BLaER1 (cell line): ENCODE measurements at regions not wholly inside any gene's neighbourhood (a gene's known extent, or its start where the extent isn't known, plus 50 kb on each side); places are given as distances from the start of the nearest gene placed in this dataset.

Experiments used
- H3K27ac ChIP-seq: shearing (Covaris generic); formaldehyde crosslinking; 2 replicates; pipeline ENCODE4 v1.8.1; 2022
- H3K27me3 ChIP-seq: shearing (Covaris generic); formaldehyde crosslinking; 2 replicates; pipeline ENCODE4 v1.8.1; 2022
- H3K36me3 ChIP-seq: shearing (Covaris generic); formaldehyde crosslinking; 2 replicates; pipeline ENCODE4 v1.8.1; 2022
- H3K4me1 ChIP-seq: shearing (Covaris generic); formaldehyde crosslinking; 2 replicates; pipeline ENCODE4 v1.8.1; 2022
- H3K4me2 ChIP-seq: shearing (Covaris generic); formaldehyde crosslinking; 2 replicates; pipeline ENCODE4 v1.8.1; 2022
- H3K4me3 ChIP-seq: shearing (Covaris generic); formaldehyde crosslinking; 2 replicates; pipeline ENCODE4 v1.8.1; 2022
- H3K9ac ChIP-seq: shearing (Covaris generic); formaldehyde crosslinking; 2 replicates; pipeline ENCODE4 v1.8.1; 2022
- H3K9me3 ChIP-seq: shearing (Covaris generic); formaldehyde crosslinking; 2 replicates; pipeline ENCODE4 v1.8.1; 2022
- H4K20me1 ChIP-seq: shearing (Covaris generic); formaldehyde crosslinking; 2 replicates; pipeline ENCODE4 v1.8.1; 2022
- Cebpa-rat ChIP-seq: shearing (Covaris generic); IDR thresholded peaks from 2 replicates; pipeline ENCODE4 v1.8.1; 2022

GRCh38 chr2:238703436-238703835 lies 144.4 kb upstream of the TWIST2 start:
- H3K27me3 ChIP-seq = no peaks in the 10 kb centered on the region
- H4K20me1 ChIP-seq = no peaks in the 10 kb centered on the region
- no peak overlapping the region for H3K4me3 ChIP-seq
- no peak overlapping the region for H3K9ac ChIP-seq
- peaks cover 39% of the 10 kb centered on the region for H3K4me1 ChIP-seq
- H3K9me3 ChIP-seq = peaks cover 13% of the 10 kb centered on the region
- no peaks in the 10 kb centered on the region for H3K36me3 ChIP-seq
- no peak overlapping the region for H3K4me2 ChIP-seq
- H3K27ac ChIP-seq = no peak overlapping the region
- no peak for TF ChIP-seq Cebpa-rat

GRCh38 chr2:238704471-238705225 lies 143.2 kb upstream of the TWIST2 start:
- H3K27ac ChIP-seq = no peak overlapping the region
- TF ChIP-seq Cebpa-rat = no peak

GRCh38 chr2:238706163-238706562 lies 141.7 kb upstream of the TWIST2 start:
- H3K9ac ChIP-seq = no peak overlapping the region
- no peak for TF ChIP-seq Cebpa-rat
- H3K4me3 ChIP-seq = no peak overlapping the region
- H3K4me2 ChIP-seq = no peak overlapping the region
- H3K4me1 ChIP-seq = peaks cover 13% of the 10 kb centered on the region
- no peaks in the 10 kb centered on the region for H3K36me3 ChIP-seq
- no peak overlapping the region for H3K27ac ChIP-seq
- H3K27me3 ChIP-seq = no peaks in the 10 kb centered on the region
- peaks cover 13% of the 10 kb centered on the region for H3K9me3 ChIP-seq
- H4K20me1 ChIP-seq = no peaks in the 10 kb centered on the region

More at GRCh38 chr2:238704471-238705225, 143.2 kb upstream of the TWIST2 start:
- H4K20me1 ChIP-seq = no peaks in the 10 kb centered on the region
- no peak overlapping the region for H3K4me3 ChIP-seq
- no peak overlapping the region for H3K4me2 ChIP-seq
- no peak overlapping the region for H3K9ac ChIP-seq
- H3K4me1 ChIP-seq = peaks cover 28% of the 10 kb centered on the region
- no peaks in the 10 kb centered on the region for H3K36me3 ChIP-seq
- no peaks in the 10 kb centered on the region for H3K27me3 ChIP-seq
- H3K9me3 ChIP-seq = peaks cover 13% of the 10 kb centered on the region

GRCh38 chr2:238706673-238707072 lies 141.2 kb upstream of the TWIST2 start:
- Histone ChIP-seq H3K4me2 (no peak overlapping the region), H4K20me1 (no peaks in the 10 kb centered on the region), H3K9ac (no peak overlapping the region), H3K27me3 (no peaks in the 10 kb centered on the region), H3K4me1 (peaks cover 8% of the 10 kb centered on the region), H3K9me3 (peaks cover 13% of the 10 kb centered on the region), H3K27ac (no peak overlapping the region), H3K36me3 (no peaks in the 10 kb centered on the region), H3K4me3 (no peak overlapping the region)
- no peak for TF ChIP-seq Cebpa-rat

- no peaks in the 10 kb centered on the region for H3K36me3 ChIP-seq
- no peaks in the 10 kb centered on the region for H3K27me3 ChIP-seq
- no peaks in the 10 kb centered on the region for H3K4me1 ChIP-seq
- TF ChIP-seq Cebpa-rat = no peak
- no peak overlapping the region for H3K9ac ChIP-seq
- no peaks in the 10 kb centered on the region for H4K20me1 ChIP-seq
- H3K4me2 ChIP-seq = no peak overlapping the region
- H3K9me3 ChIP-seq = peaks cover 13% of the 10 kb centered on the region
- no peak overlapping the region for H3K4me3 ChIP-seq
- H3K27ac ChIP-seq = no peak overlapping the region
These were observed 138.4 kb upstream of the TWIST2 start for GRCh38 chr2:238709325-238710025.

- no peak; the same call in 1 of the 2 replicates for TF ChIP-seq Cebpa-rat
- H3K4me1 ChIP-seq = no peaks in the 10 kb centered on the region
- no peak overlapping the region for H3K9ac ChIP-seq
- no peaks in the 10 kb centered on the region for H4K20me1 ChIP-seq
- no peak overlapping the region for H3K4me2 ChIP-seq
- H3K27ac ChIP-seq = no peak overlapping the region
- H3K27me3 ChIP-seq = no peaks in the 10 kb centered on the region
- H3K4me3 ChIP-seq = no peak overlapping the region
- no peaks in the 10 kb centered on the region for H3K36me3 ChIP-seq
- peaks cover 9% of the 10 kb centered on the region for H3K9me3 ChIP-seq
These were observed 137.7 kb upstream of the TWIST2 start for GRCh38 chr2:238710032-238710735.

- Histone ChIP-seq H3K27me3 (no peaks in the 10 kb centered on the region), H3K9ac (no peak overlapping the region), H3K4me3 (no peak overlapping the region), H3K4me1 (no peaks in the 10 kb centered on the region), H4K20me1 (no peaks in the 10 kb centered on the region), H3K36me3 (no peaks in the 10 kb centered on the region), H3K9me3 (0 out of 2 replicates have a peak, but pooled peaks cover 5% of the 10 kb centered on the region), H3K27ac (no peak overlapping the region), H3K4me2 (no peak overlapping the region)
- no peak for TF ChIP-seq Cebpa-rat
These were observed 137.1 kb upstream of the TWIST2 start for GRCh38 chr2:238710787-238711186.

- H3K9me3 ChIP-seq = 0 out of 2 replicates have a peak, but pooled peaks cover under 1% of the 10 kb centered on the region
- H3K36me3 ChIP-seq = no peaks in the 10 kb centered on the region
- no peaks in the 10 kb centered on the region for H4K20me1 ChIP-seq
- no peak overlapping the region for H3K4me3 ChIP-seq
- no peaks in the 10 kb centered on the region for H3K4me1 ChIP-seq
- H3K27ac ChIP-seq = no peak overlapping the region
- H3K4me2 ChIP-seq = no peak overlapping the region
- no peak for TF ChIP-seq Cebpa-rat
- H3K27me3 ChIP-seq = no peaks in the 10 kb centered on the region
- H3K9ac ChIP-seq = no peak overlapping the region
These were observed 136.5 kb upstream of the TWIST2 start for GRCh38 chr2:238711346-238711745.

GRCh38 chr2:238712011-238712410 lies 135.9 kb upstream of the TWIST2 start:
- H3K4me3 ChIP-seq = no peak overlapping the region
- TF ChIP-seq Cebpa-rat = no peak

More at GRCh38 chr2:238712011-238712410, 135.9 kb upstream of the TWIST2 start:
- Histone ChIP-seq H3K27me3 (no peaks in the 10 kb centered on the region), H3K4me2 (no peak overlapping the region), H4K20me1 (no peaks in the 10 kb centered on the region), H3K4me1 (no peaks in the 10 kb centered on the region), H3K9me3 (no peaks in the 10 kb centered on the region), H3K9ac (no peak overlapping the region), H3K27ac (no peak overlapping the region), H3K36me3 (no peaks in the 10 kb centered on the region)
